ENCODE measurements at regions not wholly inside any gene's neighbourhood (a gene's known extent, or its start where the extent isn't known, plus 50 kb on each side); places are given as distances from the start of the nearest gene placed in this dataset.

DNA sequence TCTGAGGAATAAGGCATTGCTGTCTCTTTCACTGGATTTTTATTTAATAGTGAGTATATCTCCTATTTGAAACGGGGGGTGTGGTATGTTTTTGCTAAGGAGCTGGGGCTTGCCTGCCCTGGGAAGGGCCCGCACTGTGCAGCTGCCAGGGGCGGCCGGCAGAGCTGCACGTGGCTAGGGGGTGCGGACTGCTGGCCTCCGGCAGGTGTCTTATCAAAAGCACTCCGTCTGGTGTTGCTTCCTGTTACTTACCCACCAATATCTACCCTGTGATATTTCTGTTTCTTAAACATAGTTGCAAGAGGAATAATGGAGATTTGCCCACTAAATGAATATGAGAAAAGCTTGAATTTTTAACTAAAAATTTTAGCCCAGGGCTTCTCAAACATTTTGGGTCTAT is 232.0 kb downstream of the IRX1 start:
- DNase-seq = no peak

DNA sequence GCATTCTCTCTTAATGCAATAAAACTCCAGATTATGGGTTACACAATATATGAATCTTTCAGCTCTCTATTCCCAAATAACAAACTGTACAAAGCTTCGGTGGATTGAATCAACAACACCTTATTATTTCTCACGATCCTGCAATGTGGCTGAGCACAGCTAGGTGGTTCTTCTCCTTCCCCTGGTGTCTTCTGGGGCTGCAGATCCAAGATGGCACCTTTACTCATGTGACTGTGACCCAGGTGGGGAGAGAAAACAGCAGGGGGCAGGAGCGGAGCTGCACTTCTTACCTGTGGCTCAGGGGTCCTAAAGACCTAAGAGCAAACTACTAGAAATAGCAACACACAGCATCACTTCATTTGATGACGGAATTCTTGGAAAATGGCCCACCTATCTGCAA is 233.1 kb downstream of the IRX1 start:
- no peak for DNase-seq

DNA sequence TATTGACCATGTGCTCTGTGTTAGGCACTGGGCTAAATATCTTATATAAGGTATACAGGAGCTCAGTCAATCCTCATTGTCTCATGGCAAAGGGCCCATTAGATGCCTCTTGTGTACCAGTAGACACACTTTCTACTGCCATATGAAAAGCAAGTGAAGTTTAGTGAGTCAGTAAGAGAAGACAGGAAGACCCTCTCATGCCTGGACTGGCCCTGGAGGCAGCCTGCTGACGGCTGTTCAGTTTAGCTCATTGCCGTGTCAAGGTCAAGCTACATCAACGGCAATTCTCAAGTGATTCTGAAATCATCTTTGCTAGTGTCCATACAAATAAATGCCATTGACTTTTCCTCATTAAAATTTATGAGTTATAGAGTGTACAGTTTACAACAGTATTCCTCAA is 237.9 kb downstream of the IRX1 start:
- DNase-seq = no peak

DNA sequence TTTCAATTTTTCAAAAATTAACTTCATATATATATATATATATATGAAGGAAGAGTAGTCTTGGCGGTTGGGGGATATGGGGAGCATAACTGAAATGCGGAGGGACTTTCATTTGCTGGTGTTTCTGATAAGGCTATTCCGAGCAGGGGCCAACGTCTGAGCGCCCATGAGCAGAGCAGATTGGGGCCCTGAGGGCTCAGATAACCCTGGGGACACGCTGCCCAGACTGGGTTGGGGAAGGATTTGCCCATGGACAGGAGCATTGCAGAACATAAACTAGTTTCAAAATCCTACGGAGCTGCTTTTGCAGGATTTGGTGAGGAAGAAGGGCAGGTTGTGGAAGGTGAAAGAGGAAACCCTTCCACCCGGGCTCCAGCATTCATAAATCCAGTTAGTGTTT is 240.2 kb downstream of the IRX1 start:
- DNase-seq = no peak

DNA sequence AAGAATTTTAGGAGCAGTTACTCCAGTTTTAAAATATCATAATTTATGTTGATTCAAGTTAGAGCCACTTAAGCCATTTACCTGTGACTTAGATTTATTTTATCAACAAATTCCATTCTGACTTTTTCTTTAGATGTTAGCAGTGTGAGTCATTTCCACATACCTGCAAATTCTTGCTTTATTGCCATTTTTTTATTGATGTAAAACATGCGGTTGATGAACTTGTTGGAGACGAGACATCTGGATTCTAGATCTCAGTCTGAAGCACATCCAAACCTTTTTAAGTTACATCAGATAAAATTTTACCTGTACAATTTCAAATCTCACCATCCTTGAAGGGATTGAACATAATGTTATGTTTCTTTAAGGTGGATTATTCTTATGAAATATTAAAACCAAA is 240.9 kb downstream of the IRX1 start:
- DNase-seq = no peak

DNA sequence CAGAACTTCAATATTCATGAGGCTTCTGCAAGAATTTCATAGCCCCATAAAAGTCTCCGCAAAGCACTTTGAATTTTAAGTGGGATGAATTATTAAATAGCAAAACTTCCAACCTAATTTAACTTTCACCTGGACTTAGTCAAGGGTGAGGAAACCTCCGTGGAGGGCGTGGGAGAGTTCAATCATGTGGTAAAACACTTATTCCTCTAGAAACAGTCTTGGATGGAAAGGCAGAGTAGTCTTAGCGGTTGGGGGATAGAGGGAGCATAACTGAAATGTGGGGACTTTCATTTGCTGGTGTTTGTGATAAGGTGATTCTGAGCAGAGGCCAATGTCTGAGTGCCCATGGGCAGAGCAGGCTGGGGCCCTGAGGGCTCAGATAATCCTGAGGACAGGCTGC is 241.9 kb downstream of the IRX1 start:
- DNase-seq = no peak

DNA sequence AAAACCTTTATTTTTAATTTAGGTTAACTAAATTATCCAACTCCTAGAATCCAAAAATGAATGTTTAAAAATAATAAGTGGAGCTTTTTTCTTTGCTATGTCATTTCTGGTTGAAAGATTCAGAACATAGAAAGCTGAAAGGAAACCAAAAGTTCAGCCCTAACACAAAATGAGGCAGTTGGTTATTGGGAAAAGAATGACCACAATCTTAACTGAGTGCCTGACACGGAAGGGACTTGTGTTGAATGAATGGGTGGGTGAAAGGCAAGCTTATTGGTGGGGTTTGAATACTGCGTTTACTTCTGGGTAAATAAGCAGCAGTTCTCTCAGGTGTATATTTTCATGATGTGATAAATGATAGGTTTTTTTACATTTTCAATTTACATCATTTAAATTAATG is 243.5 kb downstream of the IRX1 start:
- DNase-seq = no peak

DNA sequence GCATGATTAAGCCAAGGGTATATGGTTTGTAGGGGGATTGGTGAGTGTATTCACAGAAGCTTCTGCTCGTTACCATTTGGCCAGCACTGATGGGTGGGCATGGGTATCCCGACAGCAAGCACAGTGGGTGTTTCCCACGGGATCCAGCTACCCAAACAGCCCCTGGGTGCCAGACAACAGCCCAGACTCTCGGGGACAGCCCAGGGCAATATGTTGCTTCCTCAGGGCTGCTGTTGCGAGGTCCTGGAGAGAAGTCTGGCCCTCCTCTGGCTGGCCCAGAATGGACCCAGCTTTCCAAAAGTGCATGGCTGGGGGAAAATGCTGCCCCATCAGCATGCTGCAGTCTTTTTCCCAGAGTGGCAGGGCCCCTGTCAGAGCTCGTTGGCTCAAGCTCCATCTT is 247.0 kb downstream of the IRX1 start:
- no peak for DNase-seq

DNA sequence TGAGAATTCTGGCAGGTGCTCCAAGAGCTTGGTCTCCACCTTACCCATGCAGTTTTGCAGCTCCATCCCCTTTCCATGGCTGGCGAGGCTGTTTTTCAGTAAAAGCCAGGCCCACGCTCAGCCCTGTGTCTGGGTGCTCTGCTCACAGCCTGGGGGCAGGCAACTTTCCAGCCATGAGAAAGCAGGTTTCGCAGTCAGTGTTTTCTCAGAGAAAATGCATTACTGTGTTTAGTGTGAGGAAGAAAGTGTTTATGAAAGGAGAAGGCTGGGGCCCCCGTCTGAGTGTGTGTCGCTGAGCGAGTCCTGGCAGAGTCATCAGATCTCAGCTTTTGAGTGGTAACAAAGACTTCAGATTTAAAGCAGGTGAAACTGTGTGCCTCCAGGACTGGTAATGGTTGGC is 248.1 kb downstream of the IRX1 start:
- DNase-seq = no peak

DNA sequence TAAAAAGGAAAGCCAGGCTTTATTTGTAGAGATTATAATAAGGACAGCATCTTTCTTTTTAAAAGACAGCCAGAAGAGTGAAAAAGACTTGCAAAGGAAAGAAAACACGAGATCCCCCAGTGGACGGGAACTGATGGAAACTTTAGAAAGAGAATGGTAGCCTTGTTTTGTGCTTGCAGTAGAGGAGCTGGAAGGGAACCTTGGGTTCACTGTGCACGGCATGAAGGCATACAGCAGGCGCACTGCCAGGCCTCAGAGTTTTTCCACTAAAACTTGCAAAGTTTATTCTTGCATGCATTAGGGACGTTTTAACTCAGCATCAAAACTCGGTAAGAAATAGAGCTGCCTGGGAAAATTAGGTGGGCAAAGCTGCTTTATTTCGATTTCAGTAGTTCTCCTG is 248.6 kb downstream of the IRX1 start:
- DNase-seq = no peak

DNA sequence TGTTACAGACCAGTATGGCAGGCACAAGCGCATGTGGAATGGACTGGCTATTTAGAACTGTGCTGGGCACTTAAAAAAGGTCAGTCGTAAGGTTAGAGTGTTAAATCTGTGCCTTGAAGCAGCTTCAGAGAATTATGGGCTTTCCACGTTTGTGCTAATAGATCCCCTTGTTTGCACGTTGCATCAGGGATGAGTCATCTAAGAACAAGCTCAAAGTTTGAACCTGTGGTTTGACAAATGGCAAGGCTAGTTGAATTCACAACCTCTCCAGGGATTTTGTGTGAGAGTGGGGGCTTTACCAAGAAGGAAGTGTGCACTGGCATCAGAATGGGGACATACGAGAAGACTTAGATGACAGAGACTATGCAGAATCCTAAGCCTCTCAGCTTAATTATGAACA is 249.6 kb downstream of the IRX1 start:
- DNase-seq = no peak

DNA sequence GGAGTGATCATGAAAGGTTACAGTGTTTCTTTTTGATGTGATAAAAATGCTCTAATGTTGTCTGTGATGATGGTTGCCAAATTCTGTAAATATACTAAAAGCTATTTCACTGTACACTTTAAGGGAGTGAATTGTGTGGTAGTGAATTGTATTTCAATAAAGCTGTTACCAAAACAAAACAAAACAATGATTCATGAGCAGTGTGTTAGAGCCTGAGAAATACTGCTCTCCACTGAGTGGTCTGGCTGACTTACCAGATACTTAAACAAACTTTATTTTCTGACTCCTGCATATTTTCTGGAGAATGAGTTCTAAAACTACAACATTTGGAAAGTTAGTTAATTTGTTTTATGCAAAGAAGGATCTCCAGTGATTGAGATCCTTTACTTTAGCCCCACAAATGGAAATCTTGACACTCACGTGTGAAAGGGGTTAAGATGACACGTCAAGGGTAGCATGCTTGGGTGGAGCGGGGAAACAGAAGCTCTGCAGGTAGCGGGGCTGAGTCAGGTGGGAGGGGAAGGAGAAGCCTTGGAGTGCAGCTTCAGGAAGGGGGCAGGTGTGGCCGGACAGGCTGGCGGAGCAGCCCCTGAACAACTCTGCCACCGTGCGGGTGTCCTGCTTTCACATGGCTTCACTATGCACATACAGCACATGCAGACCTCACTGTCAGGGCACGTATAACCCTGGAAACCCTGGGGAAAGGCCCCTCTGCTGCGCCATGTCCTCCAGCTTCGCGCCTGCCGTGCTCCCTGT is 256.7 kb downstream of the IRX1 start:
- no peak for DNase-seq

DNA sequence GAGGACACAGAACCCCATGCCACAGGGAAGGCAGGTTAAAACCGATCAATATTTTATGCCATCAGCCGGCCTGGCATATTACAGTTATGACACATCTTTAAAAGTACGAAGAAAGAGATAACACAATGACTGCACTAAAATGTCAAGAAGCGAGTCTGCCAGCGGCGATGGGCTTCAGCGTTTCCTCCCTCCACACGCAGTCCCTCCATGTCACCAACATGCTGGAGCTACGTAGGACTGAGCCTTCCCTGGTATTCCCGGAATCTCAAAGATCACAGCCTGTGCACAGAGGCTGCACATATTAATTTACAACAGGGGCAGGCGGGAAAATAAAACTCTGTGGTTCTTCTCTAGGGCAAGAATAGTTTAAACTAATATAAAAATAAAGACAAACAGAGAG is 257.7 kb downstream of the IRX1 start:
- DNase-seq = no peak

DNA sequence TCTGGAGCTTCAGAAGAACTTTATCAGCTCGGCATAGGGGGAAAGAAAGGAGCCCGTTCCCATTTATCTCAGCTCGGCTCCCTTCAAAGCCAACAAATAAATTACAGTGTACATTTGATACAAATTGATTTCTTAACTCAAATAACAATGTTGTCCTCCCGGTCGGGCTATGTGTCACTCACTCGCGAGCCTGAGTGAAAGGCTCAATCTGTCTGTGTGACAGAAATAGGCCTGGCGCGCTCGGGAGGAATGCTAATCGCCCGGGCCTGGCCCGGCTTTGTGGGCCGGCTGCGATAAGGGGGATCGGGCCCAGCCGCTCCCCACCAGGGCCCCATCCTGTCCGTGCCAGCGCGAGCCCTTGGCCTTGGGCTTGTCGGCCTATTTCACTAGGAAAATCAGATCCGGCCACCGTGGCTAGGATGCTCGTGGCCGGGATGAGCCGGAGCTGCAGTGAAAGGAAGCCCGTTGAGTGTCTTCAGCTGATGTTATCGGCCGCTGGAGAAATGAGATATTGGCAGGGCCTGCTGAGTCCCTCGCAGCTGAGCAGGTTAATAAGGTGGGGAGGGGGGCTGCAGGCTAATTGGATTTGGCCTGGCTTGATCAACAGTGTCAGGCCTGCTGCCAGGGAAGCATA is 258.7 kb downstream of the IRX1 start:
- DNase-seq = no peak

DNA sequence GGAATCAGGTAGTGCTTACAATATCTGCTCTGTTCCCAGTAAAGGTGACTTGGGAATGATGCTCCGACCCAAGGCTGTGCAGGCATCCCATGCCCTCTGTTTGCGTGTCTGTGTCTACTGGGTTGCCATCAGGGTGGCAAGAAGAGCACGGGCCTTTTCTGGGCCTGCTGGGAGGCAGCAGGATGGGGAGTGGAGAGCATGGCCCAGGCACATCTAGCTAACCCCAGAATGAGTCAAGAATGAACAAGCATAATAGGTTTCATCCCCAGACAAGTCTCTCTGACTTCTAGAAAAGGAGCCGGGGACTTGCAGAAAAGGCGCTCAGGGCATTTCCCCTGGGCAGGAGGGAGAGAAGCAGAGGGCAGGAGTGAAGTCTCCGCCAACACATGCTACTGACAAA is 260.4 kb downstream of the IRX1 start:
- no peak for DNase-seq

DNA sequence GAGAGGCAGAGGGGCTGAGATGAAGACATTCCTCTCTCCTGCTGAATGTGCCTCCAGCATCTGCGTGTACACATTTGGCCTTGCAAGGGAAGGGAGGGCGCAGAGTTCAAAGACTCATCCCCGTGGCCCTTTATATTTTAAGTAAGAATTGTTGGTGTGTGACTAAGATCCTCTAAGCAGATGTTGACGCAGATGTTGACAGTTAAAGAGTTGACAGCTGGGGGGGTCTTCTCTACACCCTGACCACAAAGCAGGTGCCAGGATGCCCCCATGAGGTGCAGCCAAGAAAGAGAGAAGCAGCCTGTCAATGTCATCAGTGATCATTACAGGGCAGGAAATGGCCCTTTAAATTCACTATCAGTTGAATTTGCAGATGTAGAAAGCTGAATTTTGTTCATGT is 262.9 kb downstream of the IRX1 start:
- DNase-seq = no peak

DNA sequence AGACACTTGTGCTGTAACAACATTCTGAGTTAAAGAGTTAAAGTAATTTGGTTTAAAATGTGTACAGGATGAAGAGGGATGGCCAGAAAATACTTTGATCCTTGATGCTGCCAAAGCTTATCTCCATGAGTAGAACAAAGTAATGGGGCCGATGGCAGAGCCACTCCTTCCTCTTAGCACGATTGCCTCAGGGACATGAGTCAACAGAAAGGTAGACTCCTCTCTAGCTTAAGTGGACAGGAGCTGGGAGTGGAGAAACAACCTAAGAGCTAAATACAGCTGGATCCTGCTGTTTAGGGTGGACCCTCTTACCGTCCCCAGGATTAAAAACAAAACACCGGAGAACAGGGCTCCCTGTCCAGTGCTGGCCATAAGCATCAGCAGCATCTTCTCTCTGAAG is 267.3 kb downstream of the IRX1 start:
- DNase-seq = no peak

DNA sequence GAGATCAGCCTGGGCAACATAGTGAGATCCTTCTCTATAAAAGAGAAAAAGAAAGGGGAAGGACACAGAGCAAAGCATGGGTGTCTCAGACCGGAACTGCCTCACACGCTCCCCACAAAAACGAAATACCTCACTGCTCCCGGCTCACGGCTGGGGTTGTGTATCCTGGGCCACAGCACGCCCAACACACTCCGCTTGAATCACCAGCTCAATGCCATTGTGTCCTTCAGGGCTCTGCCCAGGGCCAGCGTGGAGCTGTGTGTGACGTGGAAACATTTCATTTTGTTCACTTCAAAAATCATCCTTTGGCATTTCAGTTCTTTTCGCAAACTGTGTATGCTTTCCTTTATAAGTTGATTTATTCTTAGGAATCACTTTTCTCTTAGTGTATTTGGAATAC is 279.5 kb downstream of the IRX1 start:
- DNase-seq = no peak

DNA sequence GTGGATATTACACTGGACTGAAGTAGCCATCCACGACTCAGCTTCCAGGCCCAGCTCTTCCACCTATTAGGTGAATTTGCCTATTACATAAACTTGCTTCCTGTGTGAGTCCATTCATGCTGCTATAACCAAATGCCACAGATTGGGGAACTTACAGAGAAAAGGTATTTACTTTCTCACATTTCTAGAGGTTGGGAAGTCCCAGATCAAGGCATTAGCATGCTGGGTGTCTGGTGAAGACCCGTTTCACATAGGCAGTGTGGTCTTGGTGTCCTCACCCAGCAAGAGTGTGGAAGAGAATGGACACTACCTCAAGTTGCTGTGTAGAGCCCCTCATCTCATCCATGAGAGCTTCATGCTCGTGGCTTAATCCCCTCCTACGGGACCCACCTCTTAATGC is 282.6 kb downstream of the IRX1 start:
- no peak for DNase-seq

DNA sequence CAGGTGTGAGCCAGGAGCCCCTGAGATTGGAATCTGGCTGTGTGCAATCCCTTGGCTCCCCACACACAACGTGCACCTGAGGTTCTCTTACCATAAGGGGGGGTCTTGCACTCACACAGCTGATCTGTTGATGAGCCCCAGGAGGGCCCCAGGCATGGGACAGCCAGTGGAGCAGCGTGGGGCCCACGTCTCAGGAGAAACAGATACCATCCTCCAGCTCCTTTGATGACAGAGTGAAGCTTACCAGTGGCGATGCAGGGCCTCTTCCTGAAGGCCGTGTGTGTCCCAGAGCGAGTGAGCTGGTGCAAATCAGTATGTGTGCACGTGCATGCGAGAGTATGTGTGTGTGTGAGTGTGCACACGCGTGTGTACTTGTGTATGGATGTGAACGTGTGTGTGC is 287.4 kb downstream of the IRX1 start:
- DNase-seq = no peak

DNA sequence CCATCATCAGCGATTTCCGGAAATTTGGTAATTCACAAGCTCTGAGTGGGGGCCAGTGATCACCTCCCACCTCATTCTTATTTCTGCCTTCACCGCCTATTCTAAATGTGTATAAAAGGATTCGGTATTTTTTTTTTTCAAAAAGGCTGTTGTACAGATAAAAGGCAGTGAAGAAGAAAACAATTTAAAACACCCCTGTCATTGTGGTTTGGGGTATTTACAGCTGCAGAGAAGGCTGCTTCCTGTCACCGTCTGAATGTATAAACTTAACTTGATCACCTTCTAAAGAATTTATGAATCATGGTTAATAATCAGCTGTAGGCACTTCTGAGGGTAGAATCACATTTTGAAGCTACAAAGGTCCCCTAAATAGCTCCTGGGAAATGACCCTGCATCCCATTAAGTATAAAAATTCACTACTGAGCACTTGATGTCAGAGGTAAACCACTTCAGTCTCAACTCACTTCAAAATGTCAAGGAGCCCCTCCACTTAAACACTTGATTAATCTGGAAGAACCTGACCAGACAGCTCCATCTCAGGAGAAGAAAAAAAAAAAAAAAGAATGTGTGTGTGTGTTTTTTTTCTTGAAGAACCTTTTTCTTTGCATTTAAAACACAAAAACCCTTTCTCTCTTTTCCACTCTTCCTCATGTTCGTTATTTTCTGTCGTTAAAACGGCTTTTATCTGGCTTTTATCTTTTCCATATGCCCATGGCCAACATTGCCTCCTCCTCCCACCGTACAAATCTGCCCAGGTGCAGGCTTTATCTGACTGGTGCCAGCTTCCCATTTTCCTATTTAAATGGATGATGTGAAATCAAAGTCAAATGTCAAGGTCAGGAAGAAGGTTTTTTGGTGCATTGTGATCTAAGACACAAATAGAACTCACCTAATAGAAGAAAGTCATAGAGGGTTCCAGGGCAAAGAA is 291.2 kb downstream of the IRX1 start:
- no peak for DNase-seq

DNA sequence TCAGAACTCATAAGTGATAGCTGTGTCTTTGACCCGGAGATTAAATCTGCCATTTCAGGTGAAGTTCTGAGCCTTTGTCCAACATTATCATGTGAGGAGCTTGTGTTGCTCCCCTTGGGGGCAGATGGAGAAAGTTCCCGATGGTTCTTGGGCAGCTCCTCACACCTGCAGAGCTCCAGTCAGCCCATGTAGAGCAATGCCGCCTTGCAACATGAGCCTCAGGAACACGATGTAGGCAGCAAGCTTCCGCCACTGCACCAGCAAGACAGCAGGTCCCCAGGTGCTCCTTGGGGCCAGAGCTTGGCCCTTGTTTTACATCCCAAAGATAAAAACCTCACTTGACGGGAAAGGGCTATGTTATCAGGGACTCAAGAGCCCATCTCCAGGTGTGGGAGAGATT is 292.7 kb downstream of the IRX1 start:
- no peak for DNase-seq

DNA sequence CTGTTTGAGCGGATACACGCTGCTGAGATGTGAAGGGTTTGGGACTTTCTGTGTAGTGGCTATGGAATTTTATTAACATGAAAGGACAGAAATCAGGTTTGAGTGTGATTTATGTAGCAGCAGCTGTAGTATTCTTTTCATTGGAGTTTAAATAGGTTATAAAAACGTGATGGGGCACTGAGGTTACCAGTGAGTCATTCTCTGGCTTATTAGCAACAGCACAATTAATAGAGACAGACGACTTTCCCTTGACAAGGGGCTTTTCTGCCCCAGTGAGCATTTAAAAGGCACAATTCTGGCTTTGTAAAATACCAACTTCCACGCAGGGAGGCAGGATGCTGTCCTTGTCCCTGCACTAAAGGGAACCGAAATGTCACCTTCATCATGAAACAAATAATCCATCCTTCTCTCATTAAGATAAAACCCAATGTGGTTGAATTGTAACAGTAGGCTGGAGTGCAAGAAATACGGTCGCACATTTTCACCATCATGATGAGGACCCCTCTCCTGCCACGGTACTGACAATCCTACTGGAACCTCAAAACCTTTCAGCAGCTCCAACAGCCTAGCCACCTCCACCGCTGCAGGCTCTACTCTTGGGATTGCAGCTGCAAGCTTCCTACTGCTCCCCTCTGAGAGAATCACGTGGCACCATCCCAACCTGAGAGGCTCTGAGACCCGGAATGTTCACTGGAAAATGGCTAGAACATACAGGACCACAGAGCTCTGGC is 293.9 kb downstream of the IRX1 start:
- no peak for DNase-seq
